Astrocyte (in vitro differentiated cells and primary cell): ENCODE measurements at regions not wholly inside any gene's neighbourhood (a gene's known extent, or its start where the extent isn't known, plus 50 kb on each side); places are given as distances from the start of the nearest gene placed in this dataset.

Experiments used
- CTCF ChIP-seq: IDR thresholded peaks from 2 replicates; pipeline ENCODE4 v1.5.1; 2011; ENCODE audit warnings: low read depth, mild to moderate bottlenecking, inconsistent platforms, low read length, moderate library complexity; ENCODE audit not compliant: insufficient read depth
- EZH2 ChIP-seq: IDR thresholded peaks from 2 replicates; pipeline ENCODE4 v1.6.1; 2012; ENCODE audit warnings: mild to moderate bottlenecking, low read length, inconsistent platforms; ENCODE audit not compliant: insufficient read depth

DNA sequence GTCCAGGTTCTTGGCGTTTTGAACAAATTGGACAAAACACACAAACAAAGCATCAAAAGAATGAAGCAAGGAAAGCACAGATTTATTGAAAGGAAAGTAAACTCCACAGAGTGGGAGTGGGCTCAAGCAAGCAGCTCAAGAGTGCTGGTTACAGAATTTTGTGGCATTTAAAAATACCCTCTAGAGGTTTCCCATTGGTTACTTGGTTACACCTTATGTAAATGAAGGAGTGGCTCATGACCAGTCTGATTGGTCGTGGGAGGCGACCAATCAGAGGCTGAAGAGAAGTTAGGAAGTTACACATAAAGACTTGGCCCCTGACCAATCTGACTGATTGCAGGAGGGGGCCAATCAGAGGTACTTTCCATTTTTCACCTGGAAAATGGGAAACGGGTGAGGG, 1373.8 kb upstream of the GOT2 start:
- TF ChIP-seq CTCF (no peak), EZH2 (no peak)
